ENCODE measurements at regions not wholly inside any gene's neighbourhood (a gene's known extent, or its start where the extent isn't known, plus 50 kb on each side); places are given as distances from the start of the nearest gene placed in this dataset.

- no peak for TF ChIP-seq CTCF (IDR thresholded peaks at IDR 0.05)
- TF ChIP-seq POLR2AphosphoS5 (IDR thresholded peaks at IDR 0.05; ENCODE audit: low read depth, low read length) = no peak
- TF ChIP-seq ELF1 (IDR thresholded peaks at IDR 0.05) = no peak
- TF ChIP-seq GABPA (IDR thresholded peaks at IDR 0.05; ENCODE audit: low read depth) = no peak
- TF ChIP-seq YY1 (IDR thresholded peaks at IDR 0.05; ENCODE audit: low read depth) = no peak
- TF ChIP-seq FOXM1 (IDR thresholded peaks at IDR 0.05; ENCODE audit: low read depth) = no peak
- no peak for TF ChIP-seq RFX5 (IDR thresholded peaks at IDR 0.05; ENCODE audit: low read length)
- TF ChIP-seq USF2 (IDR thresholded peaks at IDR 0.05; ENCODE audit: borderline replicate concordance, low read depth, low read length) = no peak
- TF ChIP-seq REST (IDR thresholded peaks at IDR 0.05; ENCODE audit: low read depth, low read length) = no peak
- TF ChIP-seq EP300 (IDR thresholded peaks at IDR 0.05; ENCODE audit: borderline replicate concordance in 1 of 2, low read depth in 1 of 2, low read length in 1 of 2) = no peak
- TF ChIP-seq MXI1 (IDR thresholded peaks at IDR 0.05; ENCODE audit: low read depth, low read length) = no peak
- no peak for TF ChIP-seq TAF1 (IDR thresholded peaks at IDR 0.05; ENCODE audit: borderline replicate concordance, low read depth, low read length)
- no peak for TF ChIP-seq MAX (IDR thresholded peaks at IDR 0.05; ENCODE audit: low read depth)
These were observed 97.5 kb downstream of the SCGB2B2 start for GRCh38 chr19:34579281-34580054.
